Neural cell (in vitro differentiated cells): ENCODE measurements at regions not wholly inside any gene's neighbourhood (a gene's known extent, or its start where the extent isn't known, plus 50 kb on each side); places are given as distances from the start of the nearest gene placed in this dataset.

ENCODE experiments used
- H2AFZ ChIP-seq: fragments of 200-600, 300-800 bp; sonication (generic), shearing (Covaris generic); 2 replicates; pipeline ENCODE4 v1.6.0; 2014; ENCODE audit warnings: low read depth, mild to moderate bottlenecking, antibody characterized with exemption, low read length, moderate library complexity
- H3F3A ChIP-seq: fragments of 200-600 bp; shearing (Covaris generic); 2 replicates; pipeline ENCODE4 v1.6.1; 2016; ENCODE audit warnings: mild to moderate bottlenecking, moderate library complexity, mixed read lengths, antibody characterized with exemption, low read length; ENCODE audit not compliant: insufficient read depth, poor library complexity, severe bottlenecking
- H3K27ac ChIP-seq: fragments of 200-600, 300-800 bp; sonication (generic), shearing (Covaris generic); 2 replicates; pipeline ENCODE4 v1.5.1; 2014; ENCODE audit warnings: mild to moderate bottlenecking, low read length, moderate library complexity
- H3K27me3 ChIP-seq: fragments of 300-800, 200-600 bp; sonication (generic), shearing (Covaris generic); 2 replicates; pipeline ENCODE4 v1.6.0; 2014; ENCODE audit warnings: mild to moderate bottlenecking, low read depth, low read length, moderate library complexity; ENCODE audit not compliant: insufficient read depth
- H3K36me3 ChIP-seq: fragments of 300-800, 200-600 bp; sonication (generic), shearing (Covaris generic); 2 replicates; pipeline ENCODE4 v1.5.1; 2014; ENCODE audit warnings: mild to moderate bottlenecking, antibody characterized with exemption, low read length, moderate library complexity; ENCODE audit not compliant: insufficient read depth
- H3K4me2 ChIP-seq: fragments of 300-800, 200-600 bp; sonication (generic), shearing (Covaris generic); 2 replicates; pipeline ENCODE4 v1.6.0; 2014; ENCODE audit warnings: mild to moderate bottlenecking, low read length
- H3K4me3 ChIP-seq: fragments of 300-800, 200-600 bp; sonication (generic), shearing (Covaris generic); 2 replicates; pipeline ENCODE4 v1.5.1; 2014; ENCODE audit warnings: mild to moderate bottlenecking, low read length, moderate library complexity
- H3K79me2 ChIP-seq: fragments of 200-600 bp; shearing (Covaris generic); replicated peaks from 2 replicates; pipeline ENCODE4 v1.6.0; 2014; ENCODE audit warnings: mild to moderate bottlenecking, low read length, moderate library complexity; ENCODE audit not compliant: insufficient read depth
- H3K9ac ChIP-seq: fragments of 300-800, 200-600 bp; sonication (generic), shearing (Covaris generic); 2 replicates; pipeline ENCODE4 v1.6.1; 2016; ENCODE audit warnings: mild to moderate bottlenecking, low read length, mixed read lengths
- H3K9me2 ChIP-seq: fragments of 200-600 bp; shearing (Covaris generic); 2 replicates; pipeline ENCODE4 v1.6.1; 2016; ENCODE audit warnings: mild to moderate bottlenecking, low read length, mixed read lengths; ENCODE audit not compliant: insufficient read depth
- H3K9me3 ChIP-seq: fragments of 200-600, 300-800 bp; sonication (generic), shearing (Covaris generic); 2 replicates; pipeline ENCODE4 v1.6.1; 2016; ENCODE audit warnings: mild to moderate bottlenecking, mixed run types, low read length, moderate library complexity, mixed read lengths
- H4K20me1 ChIP-seq: fragments of 200-600 bp; shearing (Covaris generic); 2 replicates; pipeline ENCODE4 v1.6.1; 2016; ENCODE audit warnings: mild to moderate bottlenecking, mixed run types; ENCODE audit not compliant: insufficient read depth
- EP300 ChIP-seq: fragments of 450-650 bp; conservative IDR thresholded peaks from 2 replicates; pipeline ENCODE4 v1.6.1; 2014; ENCODE audit warnings: antibody characterized with exemption, mild to moderate bottlenecking, moderate library complexity; ENCODE audit not compliant: poor library complexity, severe bottlenecking
- EZH2 ChIP-seq: fragments of 200-600, 300-800 bp; shearing (Covaris generic), sonication (generic); IDR thresholded peaks from 2 replicates; pipeline ENCODE4 v1.6.1; 2014; ENCODE audit warnings: antibody characterized with exemption, low read length, borderline replicate concordance, mild to moderate bottlenecking; ENCODE audit not compliant: insufficient read depth, poor library complexity, severe bottlenecking
- MXI1 ChIP-seq: fragments of 450-650 bp; conservative IDR thresholded peaks from 2 replicates; pipeline ENCODE4 v1.6.1; 2014; ENCODE audit warnings: antibody characterized with exemption, mild to moderate bottlenecking; ENCODE audit not compliant: poor library complexity, severe bottlenecking
- POLR2AphosphoS5 ChIP-seq: IDR thresholded peaks from 2 replicates; pipeline ENCODE4 v1.6.1; 2012
- RAD21 ChIP-seq: fragments of 450-650 bp; conservative IDR thresholded peaks from 2 replicates; pipeline ENCODE4 v1.6.1; 2014; ENCODE audit warnings: antibody characterized with exemption, mild to moderate bottlenecking, moderate library complexity
- REST ChIP-seq: IDR thresholded peaks from 2 replicates; pipeline ENCODE4 v1.6.1; 2012; ENCODE audit warnings: borderline replicate concordance
- SMC3 ChIP-seq: fragments of 450-650 bp; conservative IDR thresholded peaks from 2 replicates; pipeline ENCODE4 v1.6.1; 2014; ENCODE audit warnings: antibody characterized with exemption, mild to moderate bottlenecking, moderate library complexity; ENCODE audit not compliant: poor library complexity
- TAF1 ChIP-seq: IDR thresholded peaks from 2 replicates; pipeline ENCODE4 v1.6.1; 2012; ENCODE audit warnings: low read depth
- TF ChIP-seq, protein P1 (sequence below): fragments of 450-650 bp; IDR thresholded peaks from 2 replicates; pipeline ENCODE4 v1.5.1; 2014; ENCODE audit warnings: antibody characterized with exemption, mild to moderate bottlenecking, moderate library complexity; ENCODE audit not compliant: poor library complexity, severe bottlenecking

GRCh38 chr10:31204090-31204489 lies 114.9 kb upstream of the ZEB1 start:
- Histone ChIP-seq H3K9me3 (no peaks in the 10 kb centered on the region), H3F3A (no peaks in the 10 kb centered on the region), H3K36me3 (no peaks in the 10 kb centered on the region), H4K20me1 (no peaks in the 10 kb centered on the region), H3K9me2 (no peaks in the 10 kb centered on the region), H3K4me2 (no peak overlapping the region), H3K27me3 (no peaks in the 10 kb centered on the region), H3K27ac (no peak overlapping the region), H3K4me3 (no peak overlapping the region), H2AFZ (no peak overlapping the region), H3K79me2 (no peaks in the 10 kb centered on the region), H3K9ac (no peak overlapping the region)
- TF ChIP-seq, protein P1, sequence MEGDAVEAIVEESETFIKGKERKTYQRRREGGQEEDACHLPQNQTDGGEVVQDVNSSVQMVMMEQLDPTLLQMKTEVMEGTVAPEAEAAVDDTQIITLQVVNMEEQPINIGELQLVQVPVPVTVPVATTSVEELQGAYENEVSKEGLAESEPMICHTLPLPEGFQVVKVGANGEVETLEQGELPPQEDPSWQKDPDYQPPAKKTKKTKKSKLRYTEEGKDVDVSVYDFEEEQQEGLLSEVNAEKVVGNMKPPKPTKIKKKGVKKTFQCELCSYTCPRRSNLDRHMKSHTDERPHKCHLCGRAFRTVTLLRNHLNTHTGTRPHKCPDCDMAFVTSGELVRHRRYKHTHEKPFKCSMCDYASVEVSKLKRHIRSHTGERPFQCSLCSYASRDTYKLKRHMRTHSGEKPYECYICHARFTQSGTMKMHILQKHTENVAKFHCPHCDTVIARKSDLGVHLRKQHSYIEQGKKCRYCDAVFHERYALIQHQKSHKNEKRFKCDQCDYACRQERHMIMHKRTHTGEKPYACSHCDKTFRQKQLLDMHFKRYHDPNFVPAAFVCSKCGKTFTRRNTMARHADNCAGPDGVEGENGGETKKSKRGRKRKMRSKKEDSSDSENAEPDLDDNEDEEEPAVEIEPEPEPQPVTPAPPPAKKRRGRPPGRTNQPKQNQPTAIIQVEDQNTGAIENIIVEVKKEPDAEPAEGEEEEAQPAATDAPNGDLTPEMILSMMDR, result no peak
- TF ChIP-seq MXI1 (no peak), SMC3 (no peak), EZH2 (no peak), POLR2AphosphoS5 (no peak), REST (no peak), TAF1 (no peak), RAD21 (no peak), EP300 (no peak)

DNA sequence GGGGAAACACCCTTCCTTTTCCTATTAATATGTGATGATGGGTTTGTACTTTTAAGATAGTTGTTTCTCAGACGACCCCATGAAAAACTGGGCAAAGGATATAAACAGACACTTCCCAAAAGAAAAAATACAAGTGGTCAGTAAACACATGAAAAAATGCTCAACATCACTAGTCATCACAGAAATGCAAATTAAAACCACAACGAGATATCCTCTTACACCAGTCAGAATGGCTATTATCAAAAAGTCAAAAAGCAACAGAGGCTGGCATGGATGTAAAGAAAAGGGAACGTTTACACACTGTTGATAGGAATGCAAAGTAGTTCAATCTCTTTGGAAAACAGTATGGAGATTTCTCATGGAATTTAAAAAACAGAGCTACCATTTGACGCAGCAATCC lies 111.4 kb upstream of the ZEB1 start:
- Histone ChIP-seq H3K4me2 (no peak overlapping the region), H3K4me3 (no peak overlapping the region), H3K36me3 (no peaks in the 10 kb centered on the region), H2AFZ (no peak overlapping the region), H3K79me2 (no peaks in the 10 kb centered on the region), H4K20me1 (no peaks in the 10 kb centered on the region), H3F3A (no peaks in the 10 kb centered on the region), H3K9me3 (no peaks in the 10 kb centered on the region), H3K9me2 (no peaks in the 10 kb centered on the region), H3K27me3 (no peaks in the 10 kb centered on the region), H3K27ac (no peak overlapping the region), H3K9ac (no peak overlapping the region)
- TF ChIP-seq EP300 (no peak), REST (no peak), TAF1 (no peak), POLR2AphosphoS5 (no peak), MXI1 (no peak), RAD21 (no peak), SMC3 (no peak), EZH2 (no peak)
- TF ChIP-seq, protein P1, result no peak
